Right lobe of liver (tissue), 6 donors: ENCODE measurements at regions not wholly inside any gene's neighbourhood (a gene's known extent, or its start where the extent isn't known, plus 50 kb on each side); places are given as distances from the start of the nearest gene placed in this dataset.

Source experiments
- ATAC-seq, 4 donors: fragments of 200-7000 bp; cut with Tn5 transposase; one replicate each; pipeline ENCODE4 v1.9.1; 2020; ENCODE audit warnings: mild to moderate bottlenecking in 4 of 4, moderate library complexity in 4 of 4
- DNase-seq, 3 donors: peaks; one replicate each; pipeline ENCODE4 v3.0.0-alpha.2; 2020
- H3K27ac ChIP-seq, 3 donors: fragments of 200-600 bp; one replicate each; pipeline ENCODE4 v1.8.0; 2022
- H3K27me3 ChIP-seq, 2 donors: fragments of 200-600 bp; one replicate each; pipeline ENCODE4 v1.8.0; 2022
- H3K36me3 ChIP-seq, 4 donors: fragments of 200-600 bp; sonication (generic) in 1 of 4; one replicate each; pipeline versions ENCODE4 v1.5.1 to v1.8.0; 2017 to 2022; ENCODE audit warnings: control low read depth in 1 of 4
- H3K4me1 ChIP-seq, 4 donors: fragments of 200-600 bp; sonication (generic) in 1 of 4; one replicate each; pipeline versions ENCODE4 v1.5.1 to v1.8.0; 2017 to 2022; ENCODE audit warnings: control low read depth in 1 of 4
- H3K4me3 ChIP-seq, 3 donors: fragments of 200-600 bp; one replicate each; pipeline ENCODE4 v1.8.0; 2022
- H3K9me3 ChIP-seq, 4 donors: fragments of 200-600 bp; sonication (generic) in 1 of 4; one replicate each; pipeline versions ENCODE4 v1.5.1 to v1.8.0; 2017 to 2022; ENCODE audit warnings: control low read depth in 1 of 4
- CTCF ChIP-seq, 4 donors: fragments of 200-600 bp in 3 of 4; fragments of 450-650 bp in 1 of 4; IDR thresholded peaks; one replicate each; pipeline versions ENCODE4 v1.5.1 to v1.8.0; 2016 to 2022; ENCODE audit warnings: antibody characterized with exemption in 4 of 4, mild to moderate bottlenecking in 2 of 4
- POLR2A ChIP-seq: fragments of 450-650 bp; IDR thresholded peaks from one replicate; pipeline ENCODE4 v1.6.1; 2017; ENCODE audit warnings: antibody characterized with exemption, mild to moderate bottlenecking
- WGBS: methylation state at CpG from one replicate; pipeline ENCODE4 v1.1.6; 2018; ENCODE audit warnings: low coverage, low lambda C conversion rate; ENCODE audit not compliant: insufficient coverage; ENCODE audit errors: missing lambda C conversion rate; 5-methylcytosine and 5-hydroxymethylcytosine counted together
- intact Hi-C, 2 donors: fragments of 100-400 bp; cut with DNase I; formaldehyde crosslinking; loops; one replicate each; pipeline versions ENCODE4 v1.11.2 to v1.14.1; 2022
- small RNA-seq, 2 experiments: library from RNA; depleted of rRNA; stranded (forward); fragments of <200 nt; gene quantifications; one replicate each; pipeline ENCODE3, GENCODE V24; 2016
- donor health status: DM: no; HTN: yes; CAD: no.
- donor health status: DM: no; HTN: no; CAD: no.
- donor health status: DM: no; HTN: no; CAD: no.
- donor health status: DM: no; HTN: yes; CAD: no.
- donor health status: DM: no; HTN: yes; CAD: no.

- no peak for TF ChIP-seq CTCF (IDR thresholded peaks at IDR 0.05)
- TF ChIP-seq POLR2A, result no peak
- Histone ChIP-seq H3K27ac (no peak overlapping the region), H3K4me3 (no peak overlapping the region), H3K36me3 (no peaks in the 10 kb centered on the region), H3K9me3 (no peaks in the 10 kb centered on the region), H3K27me3 (no peaks in the 10 kb centered on the region), H3K4me1 (no peaks in the 10 kb centered on the region)
- intact Hi-C loops, result no loop called here
- no CpG with 5 or more reads among the region's 1 CpG for WGBS
- DNase-seq (no peak), ATAC-seq (no peak)
These were observed 53.2 kb upstream of the SLC4A10 start for GRCh38 chr2:161571051-161571429.

Small RNA genes lying in the stretch of these regions (small RNA-seq; reads per million reads assigned to genes)
- 0 reads per million in 2 experiments for gene RF01210
